NT2/D1 (cell line): ENCODE measurements at regions not wholly inside any gene's neighbourhood (a gene's known extent, or its start where the extent isn't known, plus 50 kb on each side); places are given as distances from the start of the nearest gene placed in this dataset.

Experiments used
- DNase-seq: peaks from one replicate; pipeline ENCODE4 v3.0.0-alpha.2; 2011; ENCODE audit warnings: low read depth, low spot score
- H3K27me3 ChIP-seq: 2 replicates; pipeline ENCODE4 v1.6.0; 2011; ENCODE audit warnings: mild to moderate bottlenecking; ENCODE audit not compliant: insufficient read length, insufficient read depth
- H3K36me3 ChIP-seq: 2 replicates; pipeline ENCODE4 v1.6.1; 2011; ENCODE audit warnings: mild to moderate bottlenecking, low read length, mixed read lengths; ENCODE audit not compliant: insufficient read depth, insufficient read length
- H3K4me1 ChIP-seq: 2 replicates; pipeline ENCODE4 v1.5.1; 2011; ENCODE audit not compliant: insufficient read depth, insufficient read length
- H3K4me3 ChIP-seq: 2 replicates; pipeline ENCODE4 v1.5.1; 2011; ENCODE audit warnings: low read depth; ENCODE audit not compliant: insufficient read length
- H3K9ac ChIP-seq: 2 replicates; pipeline ENCODE4 v1.6.0; 2011; ENCODE audit warnings: low read depth; ENCODE audit not compliant: insufficient read length
- H3K9me3 ChIP-seq: 2 replicates; pipeline ENCODE4 v1.5.1; 2011; ENCODE audit warnings: mild to moderate bottlenecking, low read length; ENCODE audit not compliant: insufficient read depth
- SUZ12 ChIP-seq: IDR thresholded peaks from 2 replicates; pipeline ENCODE4 v1.6.1; 2011; ENCODE audit not compliant: insufficient read length, insufficient read depth; ENCODE audit errors: extremely low read depth
- YY1 ChIP-seq: IDR thresholded peaks from 2 replicates; pipeline ENCODE4 v1.6.1; 2011; ENCODE audit not compliant: insufficient read length, insufficient read depth
- ZNF274 ChIP-seq: IDR thresholded peaks from 2 replicates; pipeline ENCODE4 v1.6.1; 2011; ENCODE audit warnings: mild to moderate bottlenecking, low read depth, low read length

DNA sequence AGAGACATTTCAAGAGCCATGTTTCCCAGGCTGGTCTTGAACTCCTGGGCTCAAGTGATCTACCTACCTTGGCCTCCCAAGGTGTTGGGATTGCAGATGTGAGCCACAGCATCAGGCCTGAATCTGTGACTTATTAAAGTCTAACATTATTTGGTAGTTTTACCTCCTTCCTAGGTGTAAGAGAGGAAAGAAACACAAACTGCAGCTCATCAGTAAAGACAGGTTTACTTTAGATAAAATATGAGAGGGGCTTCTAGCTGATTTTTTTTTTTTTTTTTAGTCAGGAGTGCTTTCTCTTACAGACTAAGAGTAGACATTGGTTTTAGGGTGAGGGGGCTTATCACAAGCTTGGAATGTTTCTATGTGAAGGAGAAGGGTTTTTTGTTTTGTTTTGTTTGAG, 63.9 kb upstream of the RNU6-1 start:
- H3K9ac ChIP-seq: no peak overlapping the region
- no peaks in the 10 kb centered on the region for H3K4me1 ChIP-seq
- H3K9me3 ChIP-seq: peaks cover 17% of the 10 kb centered on the region
- H3K36me3 ChIP-seq: no peaks in the 10 kb centered on the region
- TF ChIP-seq ZNF274: no peak
- TF ChIP-seq SUZ12: no peak
- no peak for TF ChIP-seq YY1
- no peaks in the 10 kb centered on the region for H3K27me3 ChIP-seq
- H3K4me3 ChIP-seq: no peak overlapping the region
- DNase-seq: no peak

DNA sequence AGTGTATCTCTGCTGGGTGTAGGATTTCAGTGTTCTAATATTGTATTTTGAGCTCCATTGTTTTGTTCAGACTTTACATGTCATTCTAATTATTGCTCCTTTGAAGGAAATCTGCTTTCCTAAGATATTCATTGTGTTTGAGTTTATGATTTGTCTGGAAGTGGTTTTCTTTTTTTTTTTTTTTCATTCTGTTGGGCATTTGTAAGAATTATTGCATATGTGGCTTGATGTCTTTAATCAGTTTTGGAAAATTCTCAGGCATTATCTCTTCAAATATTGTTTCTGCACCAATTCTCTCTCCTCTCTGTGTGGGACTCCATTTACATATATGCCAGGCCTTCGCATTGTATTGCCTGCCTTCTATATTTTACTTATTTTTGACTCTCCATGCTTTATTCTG, 65.8 kb upstream of the RNU6-1 start:
- no peak overlapping the region for H3K4me3 ChIP-seq
- DNase-seq: no peak
- no peak overlapping the region for H3K9ac ChIP-seq
- no peaks in the 10 kb centered on the region for H3K27me3 ChIP-seq
- peaks cover 36% of the 10 kb centered on the region for H3K9me3 ChIP-seq
- H3K36me3 ChIP-seq: no peaks in the 10 kb centered on the region
- no peaks in the 10 kb centered on the region for H3K4me1 ChIP-seq
- no peak for TF ChIP-seq YY1
- TF ChIP-seq ZNF274: no peak
- no peak for TF ChIP-seq SUZ12

DNA sequence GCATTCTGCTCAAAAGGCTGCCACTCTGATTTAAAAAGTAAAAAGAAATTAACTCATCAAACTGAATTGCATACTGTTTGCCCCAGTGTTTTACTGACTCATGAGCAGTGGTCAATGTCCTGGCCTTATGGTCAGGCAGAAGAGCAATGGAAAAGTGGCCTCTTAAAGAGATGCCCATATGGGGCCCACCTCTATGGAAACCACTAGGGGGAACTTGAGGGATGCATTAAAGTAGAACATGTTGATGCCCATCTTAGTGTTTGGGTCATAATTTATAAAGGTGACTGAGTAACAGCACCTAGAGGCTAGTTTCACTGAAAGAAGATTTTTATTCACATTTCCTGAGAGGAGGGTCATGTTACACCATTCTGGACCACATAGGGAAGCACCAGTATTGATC, 66.5 kb upstream of the RNU6-1 start:
- Histone ChIP-seq H3K36me3 (no peaks in the 10 kb centered on the region), H3K4me3 (no peak overlapping the region), H3K9me3 (peaks cover 44% of the 10 kb centered on the region), H3K9ac (no peak overlapping the region), H3K27me3 (no peaks in the 10 kb centered on the region), H3K4me1 (no peaks in the 10 kb centered on the region)
- no peak for DNase-seq
- no peak for TF ChIP-seq ZNF274
- TF ChIP-seq YY1: no peak
- no peak for TF ChIP-seq SUZ12

DNA sequence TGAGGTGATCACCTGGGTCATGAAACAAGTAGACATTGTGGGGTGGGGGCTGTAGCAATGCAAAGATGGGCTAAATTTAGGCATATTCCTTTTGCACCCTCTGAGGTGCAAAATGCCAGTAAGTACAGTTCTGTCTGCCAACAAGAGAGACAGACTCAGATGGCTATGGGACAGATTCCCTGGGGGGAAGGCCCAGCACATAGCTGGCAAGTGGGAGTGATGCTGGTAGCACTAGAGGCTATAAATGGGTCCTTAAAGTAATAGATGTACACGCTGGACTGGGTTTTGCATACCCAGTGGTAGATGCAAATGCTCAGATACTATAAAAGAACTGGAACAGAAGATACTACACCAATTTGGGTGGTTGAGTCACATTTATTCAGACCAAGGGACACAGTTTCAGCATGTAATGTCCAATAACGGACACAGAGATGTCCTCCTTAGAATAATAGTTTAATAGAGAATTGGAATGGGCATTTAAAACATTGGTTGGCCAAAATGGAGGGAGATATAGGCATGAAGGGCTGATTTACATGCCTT, 67.4 kb upstream of the RNU6-1 start:
- TF ChIP-seq ZNF274: no peak
- TF ChIP-seq YY1: no peak
- TF ChIP-seq SUZ12: no peak
- no peak for DNase-seq
- Histone ChIP-seq H3K4me3 (no peak overlapping the region), H3K36me3 (no peaks in the 10 kb centered on the region), H3K4me1 (no peaks in the 10 kb centered on the region), H3K9me3 (peaks cover 46% of the 10 kb centered on the region), H3K9ac (no peak overlapping the region), H3K27me3 (no peaks in the 10 kb centered on the region)

DNA sequence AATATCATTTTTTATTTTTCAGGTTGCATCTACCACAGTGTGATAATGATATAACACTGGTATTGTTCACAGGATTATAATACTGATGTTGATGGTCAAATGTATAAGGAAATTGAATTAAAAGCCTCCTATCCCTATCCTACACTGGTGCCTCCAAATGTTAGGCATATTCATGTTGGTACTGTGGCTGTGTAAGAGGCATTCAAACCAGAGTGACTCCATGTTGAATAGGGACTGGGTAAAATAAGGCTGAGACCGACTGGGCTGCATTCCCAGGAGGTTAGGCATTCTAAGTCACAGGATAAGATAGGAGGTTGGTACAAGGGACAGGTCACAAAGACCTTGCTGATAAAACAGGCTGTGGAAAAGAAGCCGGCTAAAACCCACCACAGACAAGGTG, 68.9 kb upstream of the RNU6-1 start:
- H3K27me3 ChIP-seq: no peaks in the 10 kb centered on the region
- no peak for TF ChIP-seq YY1
- TF ChIP-seq SUZ12: no peak
- TF ChIP-seq ZNF274: no peak
- DNase-seq: no peak

DNA sequence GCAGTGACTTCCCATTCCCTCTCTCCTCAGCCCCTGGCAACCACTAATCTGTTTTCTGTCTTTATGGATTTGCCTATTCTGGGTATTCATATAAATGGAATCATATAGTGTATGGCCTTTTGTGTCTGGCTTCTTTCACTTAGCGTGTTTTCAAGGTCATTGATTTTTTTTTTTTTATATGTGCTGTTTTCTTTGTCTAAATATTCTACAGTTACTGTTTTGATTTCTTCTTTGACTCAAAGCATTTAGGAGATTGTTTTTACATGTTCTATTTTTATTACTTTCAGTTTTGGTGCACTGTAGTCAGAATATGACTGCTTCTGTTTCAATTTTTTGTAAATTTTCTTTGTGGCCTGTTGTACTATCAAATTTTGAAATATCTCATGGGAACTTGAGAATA, 71.9 kb upstream of the RNU6-1 start:
- no peak for DNase-seq
- Histone ChIP-seq H3K36me3 (no peaks in the 10 kb centered on the region), H3K27me3 (no peaks in the 10 kb centered on the region), H3K4me3 (no peak overlapping the region), H3K9me3 (peaks cover 31% of the 10 kb centered on the region), H3K9ac (no peak overlapping the region), H3K4me1 (no peaks in the 10 kb centered on the region)
- TF ChIP-seq ZNF274: no peak
- no peak for TF ChIP-seq SUZ12
- TF ChIP-seq YY1: no peak

More for the DNA sequence above, 68.9 kb upstream of the RNU6-1 start:
- H3K4me3 ChIP-seq: no peak overlapping the region
- H3K4me1 ChIP-seq: no peaks in the 10 kb centered on the region
- no peaks in the 10 kb centered on the region for H3K36me3 ChIP-seq
- no peak overlapping the region for H3K9ac ChIP-seq
- peaks cover 37% of the 10 kb centered on the region for H3K9me3 ChIP-seq

DNA sequence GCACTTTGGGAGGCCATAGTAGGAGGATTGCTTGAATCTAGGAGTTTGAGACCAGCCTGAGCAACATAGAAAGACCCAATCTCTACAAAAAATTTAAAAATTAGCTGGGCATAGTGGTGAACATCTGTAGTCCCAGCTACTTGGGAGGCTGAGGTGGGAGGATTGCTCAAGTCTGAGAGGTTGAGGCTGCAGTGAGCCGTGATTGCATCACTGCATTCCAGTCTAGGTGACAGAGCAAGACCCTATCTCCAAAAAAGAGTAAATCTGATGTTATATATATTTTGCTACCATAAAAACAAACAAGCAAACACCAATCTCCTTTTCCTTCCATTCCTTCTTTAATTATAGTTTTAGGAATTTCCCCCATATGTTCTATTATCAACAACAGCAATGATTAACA, 74.2 kb upstream of the RNU6-1 start:
- no peaks in the 10 kb centered on the region for H3K27me3 ChIP-seq
- no peak overlapping the region for H3K4me3 ChIP-seq
- DNase-seq: no peak
- TF ChIP-seq ZNF274 (no peak), SUZ12 (no peak), YY1 (no peak)
- peaks cover 6% of the 10 kb centered on the region for H3K4me1 ChIP-seq
- peaks cover 34% of the 10 kb centered on the region for H3K9me3 ChIP-seq
- no peak overlapping the region for H3K9ac ChIP-seq
- H3K36me3 ChIP-seq: no peaks in the 10 kb centered on the region
